Ovary (tissue), 3 donors: ENCODE measurements at regions not wholly inside any gene's neighbourhood (a gene's known extent, or its start where the extent isn't known, plus 50 kb on each side); places are given as distances from the start of the nearest gene placed in this dataset.

Experiments
- CTCF ChIP-seq, 3 donors: fragments of 450-650 bp in 2 of 3; fragments of 200-600 bp in 1 of 3; IDR thresholded peaks; one replicate each; pipeline versions ENCODE4 v1.5.1 to v1.8.0; 2016 to 2022; ENCODE audit warnings: antibody characterized with exemption in 3 of 3, mild to moderate bottlenecking in 1 of 3
- POLR2A ChIP-seq: fragments of 450-650 bp; IDR thresholded peaks from one replicate; pipeline ENCODE4 v1.6.1; 2017; ENCODE audit warnings: antibody characterized with exemption, mild to moderate bottlenecking, moderate library complexity
- donor health status: DM: no; HTN: no; CAD: no.

GRCh38 chr14:86852530-86852929, 1140.5 kb downstream of the GALC start:
- TF ChIP-seq CTCF (IDR thresholded peaks at IDR 0.05) = no peak
- no peak for TF ChIP-seq POLR2A
